Dendritic cell treated with granulocyte-macrophage colony-stimulating factor and Interleukin-4, amounts not matched to agents 40 ng/mL and 50 ng/mL, for 4 days (primary cell): ENCODE measurements at regions not wholly inside any gene's neighbourhood (a gene's known extent, or its start where the extent isn't known, plus 50 kb on each side); places are given as distances from the start of the nearest gene placed in this dataset.
A peak's percentile ranks its signal among the peaks of the same experiment; 100 is the strongest.
"Not testable (repeated sequence)": the region's sequence is repeated elsewhere in the genome, so short reads cannot be mapped to it uniquely, and the experiment has no call there.

Experiments
- H3K27ac Mint-ChIP-seq: one replicate; pipeline ENCODE4 v1.8.0; 2022; ENCODE audit warnings: mild to moderate bottlenecking, mixed read lengths
- H3K27me3 Mint-ChIP-seq: one replicate; pipeline ENCODE4 v1.8.0; 2022; ENCODE audit warnings: mild to moderate bottlenecking, mixed read lengths
- H3K36me3 Mint-ChIP-seq: one replicate; pipeline ENCODE4 v1.8.0; 2022; ENCODE audit warnings: low read depth, mixed read lengths
- H3K4me1 Mint-ChIP-seq: one replicate; pipeline ENCODE4 v1.8.0; 2022; ENCODE audit warnings: low read depth, mixed read lengths
- H3K4me3 Mint-ChIP-seq: one replicate; pipeline ENCODE4 v1.8.0; 2022; ENCODE audit warnings: mild to moderate bottlenecking, moderate library complexity, mixed read lengths
- H3K9me3 Mint-ChIP-seq: one replicate; pipeline ENCODE4 v1.8.0; 2022; ENCODE audit warnings: mixed read lengths
- intact Hi-C: fragments of 100-400 bp; cut with micrococcal nuclease; formaldehyde crosslinking; loops from one replicate; pipeline ENCODE4 v1.15.0; 2022

GRCh38 chr13:79212064-79212619 lies 193.9 kb downstream of the RBM26 start:
- H3K4me3 Mint-ChIP-seq: no peak overlapping the region
- H3K27me3 Mint-ChIP-seq: no peaks in the 10 kb centered on the region
- H3K36me3 Mint-ChIP-seq: no peaks in the 10 kb centered on the region
- no peaks in the 10 kb centered on the region for H3K4me1 Mint-ChIP-seq
- intact Hi-C loops: no loop called here
- H3K27ac Mint-ChIP-seq: no peak overlapping the region
- H3K9me3 Mint-ChIP-seq: peaks cover 45% of the 10 kb centered on the region

- Mint-ChIP-seq H3K9me3 (peaks cover 38% of the 10 kb centered on the region), H3K4me1 (no peaks in the 10 kb centered on the region), H3K27me3 (no peaks in the 10 kb centered on the region), H3K36me3 (no peaks in the 10 kb centered on the region), H3K4me3 (no peak overlapping the region), H3K27ac (no peak overlapping the region)
- intact Hi-C loops: no loop called here
Measured at GRCh38 chr13:79211377-79211776, 194.7 kb downstream of the RBM26 start.

- no peaks in the 10 kb centered on the region for H3K9me3 Mint-ChIP-seq
- intact Hi-C loops: loop anchor here (10.0 kb wide), 1 partner anchor 207 kb away; the partner anchor contains the start of gene RBM26
- no peak overlapping the region for H3K4me3 Mint-ChIP-seq
- H3K4me1 Mint-ChIP-seq: peaks cover 18% of the 10 kb centered on the region
- H3K27me3 Mint-ChIP-seq: peaks cover 37% of the 10 kb centered on the region
- no peak overlapping the region for H3K27ac Mint-ChIP-seq
- H3K36me3 Mint-ChIP-seq: no peaks in the 10 kb centered on the region
Measured at GRCh38 chr13:79197933-79198332, 208.1 kb downstream of the RBM26 start.

- no peak overlapping the region for H3K4me3 Mint-ChIP-seq
- H3K9me3 Mint-ChIP-seq: no peaks in the 10 kb centered on the region
- H3K27ac Mint-ChIP-seq: no peak overlapping the region
- H3K27me3 Mint-ChIP-seq: peaks cover 42% of the 10 kb centered on the region
- peaks cover 29% of the 10 kb centered on the region for H3K4me1 Mint-ChIP-seq
- intact Hi-C loops: loop anchor here (10.0 kb wide), 1 partner anchor 208 kb away; the partner anchor contains the start of gene RBM26
- H3K36me3 Mint-ChIP-seq: no peaks in the 10 kb centered on the region
Measured at GRCh38 chr13:79196843-79197242, 209.2 kb downstream of the RBM26 start.

GRCh38 chr13:79196366-79196765 lies 209.7 kb downstream of the RBM26 start:
- H3K4me1 Mint-ChIP-seq: peaks cover 34% of the 10 kb centered on the region
- intact Hi-C loops: loop anchor here (10.0 kb wide), 1 partner anchor 208 kb away; the partner anchor contains the start of gene RBM26
- peaks cover 42% of the 10 kb centered on the region for H3K27me3 Mint-ChIP-seq
- H3K36me3 Mint-ChIP-seq: no peaks in the 10 kb centered on the region
- no peak overlapping the region for H3K4me3 Mint-ChIP-seq
- no peaks in the 10 kb centered on the region for H3K9me3 Mint-ChIP-seq
- no peak overlapping the region for H3K27ac Mint-ChIP-seq

- H3K4me1 Mint-ChIP-seq: peaks cover 38% of the 10 kb centered on the region
- intact Hi-C loops: loop anchor here (10.0 kb wide), 1 partner anchor 210 kb away; the partner anchor contains the start of gene RBM26
- H3K36me3 Mint-ChIP-seq: no peaks in the 10 kb centered on the region
- H3K27ac Mint-ChIP-seq: no peak overlapping the region
- H3K27me3 Mint-ChIP-seq: peaks cover 38% of the 10 kb centered on the region
- no peak overlapping the region for H3K4me3 Mint-ChIP-seq
- H3K9me3 Mint-ChIP-seq: no peaks in the 10 kb centered on the region
Measured at GRCh38 chr13:79194727-79195126, 211.3 kb downstream of the RBM26 start.

GRCh38 chr13:79194272-79194671 lies 211.8 kb downstream of the RBM26 start:
- H3K4me3 Mint-ChIP-seq: no peak overlapping the region
- H3K9me3 Mint-ChIP-seq: no peaks in the 10 kb centered on the region
- H3K4me1 Mint-ChIP-seq: peaks cover 38% of the 10 kb centered on the region
- intact Hi-C loops: loop anchor here (10.0 kb wide), 1 partner anchor 211 kb away; the partner anchor contains the start of gene RBM26
- no peaks in the 10 kb centered on the region for H3K36me3 Mint-ChIP-seq
- H3K27ac Mint-ChIP-seq: no peak overlapping the region
- peaks cover 41% of the 10 kb centered on the region for H3K27me3 Mint-ChIP-seq

GRCh38 chr13:79191501-79191900 lies 214.6 kb downstream of the RBM26 start:
- Mint-ChIP-seq H3K27ac (peak overlapping the region; percentile 65), H3K4me3 (peak overlapping the region; percentile 42), H3K4me1 (peaks cover 38% of the 10 kb centered on the region), H3K27me3 (peaks cover 36% of the 10 kb centered on the region), H3K36me3 (no peaks in the 10 kb centered on the region), H3K9me3 (no peaks in the 10 kb centered on the region)
- intact Hi-C loops: loop anchor here (10.0 kb wide), 1 partner anchor 213 kb away; the partner anchor contains the start of gene RBM26

- intact Hi-C loops: loop anchor here (10.0 kb wide), 1 partner anchor 214 kb away; the partner anchor contains the start of gene RBM26
- no peaks in the 10 kb centered on the region for H3K9me3 Mint-ChIP-seq
- H3K36me3 Mint-ChIP-seq: no peaks in the 10 kb centered on the region
- H3K27me3 Mint-ChIP-seq: peaks cover 33% of the 10 kb centered on the region
- H3K4me1 Mint-ChIP-seq: peaks cover 36% of the 10 kb centered on the region
- no peak overlapping the region for H3K4me3 Mint-ChIP-seq
- H3K27ac Mint-ChIP-seq: peak overlapping the region; percentile 65
Measured at GRCh38 chr13:79190932-79191331, 215.1 kb downstream of the RBM26 start.

- Mint-ChIP-seq H3K27me3 (peaks cover 22% of the 10 kb centered on the region), H3K36me3 (no peaks in the 10 kb centered on the region), H3K4me3 (no peak overlapping the region), H3K4me1 (peaks cover 21% of the 10 kb centered on the region), H3K9me3 (no peaks in the 10 kb centered on the region), H3K27ac (no peak overlapping the region)
- intact Hi-C loops: no loop called here
Measured at GRCh38 chr13:79187917-79188690, 218.0 kb downstream of the RBM26 start.

- Mint-ChIP-seq H3K4me1 (no peaks in the 10 kb centered on the region), H3K4me3 (no peak overlapping the region), H3K27me3 (peaks cover 19% of the 10 kb centered on the region), H3K27ac (no peak overlapping the region), H3K36me3 (no peaks in the 10 kb centered on the region), H3K9me3 (no peaks in the 10 kb centered on the region)
- intact Hi-C loops: no loop called here
Measured at GRCh38 chr13:79185580-79185979, 220.5 kb downstream of the RBM26 start.

GRCh38 chr13:79183231-79183630 lies 222.8 kb downstream of the RBM26 start:
- intact Hi-C loops: no loop called here
- Mint-ChIP-seq H3K36me3 (no peaks in the 10 kb centered on the region), H3K4me3 (no peak overlapping the region), H3K9me3 (no peaks in the 10 kb centered on the region), H3K4me1 (no peaks in the 10 kb centered on the region), H3K27me3 (peaks cover 9% of the 10 kb centered on the region), H3K27ac (no peak overlapping the region)

GRCh38 chr13:79173691-79174090 lies 232.4 kb downstream of the RBM26 start:
- H3K27ac Mint-ChIP-seq, intact Hi-C loops, H3K4me1 Mint-ChIP-seq, H3K27me3 Mint-ChIP-seq, H3K4me3 Mint-ChIP-seq, H3K36me3 Mint-ChIP-seq: not testable (repeated sequence)
- H3K9me3 Mint-ChIP-seq: peaks cover 43% of the 10 kb centered on the region

GRCh38 chr13:79172924-79173323 lies 233.1 kb downstream of the RBM26 start:
- H3K27me3 Mint-ChIP-seq, H3K4me1 Mint-ChIP-seq, intact Hi-C loops, H3K4me3 Mint-ChIP-seq, H3K36me3 Mint-ChIP-seq, H3K27ac Mint-ChIP-seq: not testable (repeated sequence)
- H3K9me3 Mint-ChIP-seq: peaks cover 50% of the 10 kb centered on the region
